ENCODE measurements at regions not wholly inside any gene's neighbourhood (a gene's known extent, or its start where the extent isn't known, plus 50 kb on each side); places are given as distances from the start of the nearest gene placed in this dataset.
"Not testable (repeated sequence)": the region's sequence is repeated elsewhere in the genome, so short reads cannot be mapped to it uniquely, and the experiment has no call there.

GRCh38 chr18:25503567-25504081 is 151.7 kb upstream of the ZNF521 start:
- no peak overlapping the region for H3K4me3 Mint-ChIP-seq
- no peaks in the 10 kb centered on the region for H3K36me3 Mint-ChIP-seq
- H3K9me3 Mint-ChIP-seq, result no peaks in the 10 kb centered on the region
- peaks cover 7% of the 10 kb centered on the region for H3K27me3 Mint-ChIP-seq
- DNase-seq (ENCODE audit: low spot score in 2 of 2), result no peak
- no peak for ATAC-seq (ENCODE audit: low read depth)
- H3K4me1 Mint-ChIP-seq, result peaks cover 2% of the 10 kb centered on the region
- H3K27ac Mint-ChIP-seq, result no peak overlapping the region

- Mint-ChIP-seq H3K27me3 (peaks cover 9% of the 10 kb centered on the region), H3K9me3 (peaks cover 5% of the 10 kb centered on the region), H3K4me3 (no peak overlapping the region), H3K4me1 (no peaks in the 10 kb centered on the region), H3K36me3 (no peaks in the 10 kb centered on the region), H3K27ac (no peak overlapping the region)
- ATAC-seq (ENCODE audit: low read depth) (no peak), DNase-seq (ENCODE audit: low spot score in 2 of 2) (no peak)
Measured at GRCh38 chr18:25497151-25497794, 145.3 kb upstream of the ZNF521 start.

DNA sequence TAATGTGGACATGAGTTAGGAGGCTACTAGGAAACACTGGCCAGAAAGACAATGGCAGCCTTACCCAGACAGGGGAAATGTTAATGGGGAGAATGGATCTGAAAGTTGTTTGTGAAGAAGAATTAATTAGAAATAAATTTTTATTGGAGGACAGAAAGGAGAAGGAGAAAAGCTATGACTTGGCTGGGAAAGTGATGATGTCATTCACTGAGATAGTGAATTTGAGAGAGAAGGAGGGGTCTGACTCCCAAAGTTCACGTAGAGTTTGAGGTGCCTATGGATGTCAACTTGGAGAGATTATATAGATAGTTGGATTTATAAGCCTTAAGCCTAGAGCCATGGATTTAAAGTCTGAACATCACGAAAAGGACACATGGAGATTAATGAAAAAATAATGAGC is 144.6 kb upstream of the ZNF521 start:
- Mint-ChIP-seq H3K27me3 (peaks cover 9% of the 10 kb centered on the region), H3K27ac (no peak overlapping the region), H3K36me3 (no peaks in the 10 kb centered on the region), H3K4me1 (no peaks in the 10 kb centered on the region), H3K9me3 (peaks cover 5% of the 10 kb centered on the region), H3K4me3 (no peak overlapping the region)
- ATAC-seq (ENCODE audit: low read depth), result no peak
- DNase-seq (ENCODE audit: low spot score in 2 of 2), result no peak

GRCh38 chr18:25495606-25496005 is 143.6 kb upstream of the ZNF521 start:
- H3K4me3 Mint-ChIP-seq, result no peak overlapping the region
- no peak for DNase-seq (ENCODE audit: low spot score in 2 of 2)
- no peak overlapping the region for H3K27ac Mint-ChIP-seq
- ATAC-seq (ENCODE audit: low read depth), result no peak
- H3K4me1 Mint-ChIP-seq, result no peaks in the 10 kb centered on the region
- H3K27me3 Mint-ChIP-seq, result peaks cover 9% of the 10 kb centered on the region
- H3K36me3 Mint-ChIP-seq, result no peaks in the 10 kb centered on the region
- peaks cover 5% of the 10 kb centered on the region for H3K9me3 Mint-ChIP-seq

GRCh38 chr18:25494888-25495287 is 142.9 kb upstream of the ZNF521 start:
- DNase-seq (ENCODE audit: low spot score in 2 of 2), result no peak
- Mint-ChIP-seq H3K4me1 (no peaks in the 10 kb centered on the region), H3K4me3 (no peak overlapping the region), H3K27ac (no peak overlapping the region), H3K27me3 (peaks cover 9% of the 10 kb centered on the region), H3K36me3 (no peaks in the 10 kb centered on the region), H3K9me3 (peaks cover 5% of the 10 kb centered on the region)
- no peak for ATAC-seq (ENCODE audit: low read depth)

GRCh38 chr18:25493401-25493800 is 141.4 kb upstream of the ZNF521 start:
- ATAC-seq (ENCODE audit: low read depth) (no peak), DNase-seq (ENCODE audit: low spot score in 2 of 2) (no peak)
- Mint-ChIP-seq H3K9me3 (peaks cover 5% of the 10 kb centered on the region), H3K27ac (no peak overlapping the region), H3K27me3 (peaks cover 7% of the 10 kb centered on the region), H3K36me3 (no peaks in the 10 kb centered on the region), H3K4me3 (no peak overlapping the region), H3K4me1 (no peaks in the 10 kb centered on the region)

DNA sequence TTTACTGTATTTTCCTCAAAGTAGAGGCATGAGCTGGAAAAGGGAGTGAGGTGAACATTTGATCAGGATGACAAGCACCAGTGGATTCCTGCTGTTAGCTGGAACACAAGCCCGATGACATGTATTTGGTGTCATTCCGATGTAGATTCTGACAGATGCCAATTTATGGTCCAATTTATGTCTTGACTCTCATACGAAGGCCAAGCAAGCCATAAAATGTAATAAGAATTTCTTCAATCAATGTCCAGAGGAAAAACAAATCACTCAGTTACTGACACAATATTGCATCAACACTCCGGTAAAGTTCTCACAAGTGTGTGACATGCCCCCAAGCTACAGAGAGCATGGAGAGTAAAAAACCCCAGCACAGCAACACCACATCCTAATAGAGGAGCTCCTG is 138.3 kb upstream of the ZNF521 start:
- H3K4me1 Mint-ChIP-seq, result no peaks in the 10 kb centered on the region
- no peaks in the 10 kb centered on the region for H3K27me3 Mint-ChIP-seq
- H3K36me3 Mint-ChIP-seq, result no peaks in the 10 kb centered on the region
- H3K27ac Mint-ChIP-seq, result no peak overlapping the region
- ATAC-seq (ENCODE audit: low read depth), result no peak
- peaks cover 5% of the 10 kb centered on the region for H3K9me3 Mint-ChIP-seq
- H3K4me3 Mint-ChIP-seq, result no peak overlapping the region
- no peak for DNase-seq (ENCODE audit: low spot score in 2 of 2)

GRCh38 chr18:25473008-25473407 is 121.0 kb upstream of the ZNF521 start:
- no peak for ATAC-seq (ENCODE audit: low read depth)
- no peaks in the 10 kb centered on the region for H3K4me1 Mint-ChIP-seq
- H3K4me3 Mint-ChIP-seq, result no peak overlapping the region

GRCh38 chr18:25470756-25471524 is 119.0 kb upstream of the ZNF521 start:
- DNase-seq (ENCODE audit: low spot score in 2 of 2); H3K36me3 Mint-ChIP-seq; ATAC-seq (ENCODE audit: low read depth); H3K4me3 Mint-ChIP-seq; H3K27me3 Mint-ChIP-seq; H3K9me3 Mint-ChIP-seq; H3K4me1 Mint-ChIP-seq; H3K27ac Mint-ChIP-seq: not testable (repeated sequence)

More at GRCh38 chr18:25473008-25473407, 121.0 kb upstream of the ZNF521 start:
- Mint-ChIP-seq H3K27ac (no peak overlapping the region), H3K36me3 (no peaks in the 10 kb centered on the region), H3K9me3 (peaks cover 6% of the 10 kb centered on the region), H3K27me3 (peaks cover 5% of the 10 kb centered on the region)
- no peak for DNase-seq (ENCODE audit: low spot score in 2 of 2)

- Mint-ChIP-seq H3K36me3 (no peaks in the 10 kb centered on the region), H3K4me1 (no peaks in the 10 kb centered on the region), H3K4me3 (no peak overlapping the region), H3K9me3 (peaks cover 2% of the 10 kb centered on the region), H3K27ac (no peak overlapping the region), H3K27me3 (peaks cover 1% of the 10 kb centered on the region)
- ATAC-seq (ENCODE audit: low read depth), result no peak
- no peak for DNase-seq (ENCODE audit: low spot score in 2 of 2)
Measured at GRCh38 chr18:25470062-25470461, 118.1 kb upstream of the ZNF521 start.

- Mint-ChIP-seq H3K27ac (no peak overlapping the region), H3K9me3 (peaks cover 2% of the 10 kb centered on the region), H3K4me1 (no peaks in the 10 kb centered on the region), H3K36me3 (no peaks in the 10 kb centered on the region), H3K27me3 (peaks cover 4% of the 10 kb centered on the region), H3K4me3 (no peak overlapping the region)
- DNase-seq (ENCODE audit: low spot score in 2 of 2) (no peak), ATAC-seq (ENCODE audit: low read depth) (no peak)
Measured at GRCh38 chr18:25469489-25469888, 117.5 kb upstream of the ZNF521 start.

DNA sequence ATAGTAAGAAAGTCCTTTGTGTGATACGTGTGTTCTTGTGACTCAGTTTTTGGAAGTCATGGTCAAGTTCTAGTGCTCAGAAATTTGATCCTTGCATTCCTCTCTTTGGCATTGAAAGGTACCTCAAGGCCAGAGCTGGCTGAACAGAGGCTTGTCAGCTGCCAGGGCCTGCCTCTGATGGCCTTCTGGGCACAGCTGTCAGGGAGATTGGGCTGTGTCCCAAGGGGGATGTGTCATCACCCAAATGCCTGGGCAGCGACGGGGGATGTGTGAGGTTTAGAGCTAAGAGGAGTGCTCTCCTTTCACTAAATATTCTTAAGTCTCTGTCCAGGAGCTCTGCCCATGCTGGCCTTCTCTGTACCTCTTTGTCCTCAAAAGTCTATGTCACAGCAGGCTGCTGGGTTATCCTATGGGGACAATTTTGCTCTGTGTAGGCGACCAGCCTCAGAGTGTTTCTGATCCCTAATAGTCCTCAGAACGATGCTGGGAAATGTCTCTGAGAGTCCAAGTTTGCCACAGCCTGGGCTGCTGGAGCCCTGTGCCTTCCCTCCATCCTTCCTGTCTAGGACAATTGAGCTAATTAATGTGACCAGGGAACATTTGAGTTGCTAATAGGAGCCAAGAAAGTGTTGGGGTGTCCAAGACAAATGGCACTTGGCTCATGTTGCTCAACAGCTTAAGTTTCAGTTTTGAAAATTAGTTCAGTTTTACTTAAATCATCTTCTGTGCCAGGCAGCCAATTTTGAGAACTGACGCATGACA is 115.4 kb upstream of the ZNF521 start:
- peaks cover 2% of the 10 kb centered on the region for H3K9me3 Mint-ChIP-seq
- H3K36me3 Mint-ChIP-seq, result no peaks in the 10 kb centered on the region
- H3K27ac Mint-ChIP-seq, result no peak overlapping the region
- H3K27me3 Mint-ChIP-seq, result peaks cover 5% of the 10 kb centered on the region
- no peak overlapping the region for H3K4me3 Mint-ChIP-seq
- DNase-seq (ENCODE audit: low spot score in 2 of 2) (no peak), ATAC-seq (ENCODE audit: low read depth) (no peak)
- no peaks in the 10 kb centered on the region for H3K4me1 Mint-ChIP-seq

GRCh38 chr18:25465152-25465732 is 113.3 kb upstream of the ZNF521 start:
- Mint-ChIP-seq H3K36me3 (no peaks in the 10 kb centered on the region), H3K27me3 (peaks cover 3% of the 10 kb centered on the region), H3K9me3 (no peaks in the 10 kb centered on the region), H3K27ac (no peak overlapping the region), H3K4me3 (no peak overlapping the region), H3K4me1 (no peaks in the 10 kb centered on the region)
- DNase-seq (ENCODE audit: low spot score in 2 of 2) (no peak), ATAC-seq (ENCODE audit: low read depth) (no peak)

- H3K27me3 Mint-ChIP-seq, result peaks cover 3% of the 10 kb centered on the region
- H3K4me3 Mint-ChIP-seq, result no peak overlapping the region
- DNase-seq (ENCODE audit: low spot score in 2 of 2) (no peak), ATAC-seq (ENCODE audit: low read depth) (no peak)
- H3K9me3 Mint-ChIP-seq, result no peaks in the 10 kb centered on the region
- no peaks in the 10 kb centered on the region for H3K4me1 Mint-ChIP-seq
- no peaks in the 10 kb centered on the region for H3K36me3 Mint-ChIP-seq
- H3K27ac Mint-ChIP-seq, result no peak overlapping the region
Measured at GRCh38 chr18:25464227-25464626, 112.3 kb upstream of the ZNF521 start.

Measured in memory B cell (primary cell).